ENCODE measurements at regions not wholly inside any gene's neighbourhood (a gene's known extent, or its start where the extent isn't known, plus 50 kb on each side); places are given as distances from the start of the nearest gene placed in this dataset.

DNA sequence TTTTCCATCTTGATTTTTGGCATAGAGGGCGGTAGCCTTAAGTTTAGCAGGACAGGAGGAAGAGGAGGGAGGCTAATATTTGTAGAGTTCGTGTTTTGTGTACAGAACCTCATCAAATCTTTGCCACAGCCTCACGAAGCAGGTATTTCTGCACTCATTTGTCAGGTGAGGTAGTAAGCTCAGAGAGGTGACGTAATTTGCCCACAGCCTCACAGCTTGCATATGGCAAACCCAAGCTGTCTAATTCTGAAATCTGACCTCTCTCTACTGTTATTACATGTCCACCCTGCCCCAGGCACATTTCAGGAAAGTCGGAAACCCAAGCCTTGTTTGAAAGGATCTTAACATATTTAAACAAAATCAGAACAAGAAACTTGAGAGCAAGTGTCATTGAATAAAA lies 91.1 kb upstream of the TPM1 start:
- DNase-seq, result no peak
- intact Hi-C loops (cut with micrococcal nuclease; ENCODE audit: unreplicated experiment), result no loop called here
- Mint-ChIP-seq H3K4me1 (ENCODE audit: low read depth, unreplicated experiment) (peaks cover 7% of the 10 kb centered on the region), H3K9me3 (ENCODE audit: low read depth, unreplicated experiment) (no peaks in the 10 kb centered on the region), H3K4me3 (ENCODE audit: low read depth, unreplicated experiment) (no peak overlapping the region), H3K36me3 (ENCODE audit: insufficient read depth, unreplicated experiment) (no peaks in the 10 kb centered on the region), H3K27me3 (ENCODE audit: unreplicated experiment) (peaks cover 12% of the 10 kb centered on the region), H3K27ac (ENCODE audit: unreplicated experiment) (no peak overlapping the region)
- no TSS peak for BruUV-seq (replicated peaks)
- CTCF ChIA-PET, result no interaction called here
- TF ChIP-seq CTCF (IDR thresholded peaks at IDR 0.05; ENCODE audit: unreplicated experiment), result no peak

GRCh38 chr15:62953021-62953420 lies 89.5 kb upstream of the TPM1 start:
- peaks cover 9% of the 10 kb centered on the region for H3K4me1 Mint-ChIP-seq (ENCODE audit: low read depth, unreplicated experiment)
- no peak for DNase-seq
- no peak for TF ChIP-seq CTCF (IDR thresholded peaks at IDR 0.05; ENCODE audit: unreplicated experiment)
- no peak overlapping the region for H3K27ac Mint-ChIP-seq (ENCODE audit: unreplicated experiment)
- no peaks in the 10 kb centered on the region for H3K9me3 Mint-ChIP-seq (ENCODE audit: low read depth, unreplicated experiment)
- no peak overlapping the region for H3K4me3 Mint-ChIP-seq (ENCODE audit: low read depth, unreplicated experiment)
- peaks cover 2% of the 10 kb centered on the region for H3K27me3 Mint-ChIP-seq (ENCODE audit: unreplicated experiment)
- no TSS peak for BruUV-seq (replicated peaks)
- H3K36me3 Mint-ChIP-seq (ENCODE audit: insufficient read depth, unreplicated experiment), result no peaks in the 10 kb centered on the region
- CTCF ChIA-PET, result no interaction called here
- intact Hi-C loops (cut with micrococcal nuclease; ENCODE audit: unreplicated experiment), result no loop called here

DNA sequence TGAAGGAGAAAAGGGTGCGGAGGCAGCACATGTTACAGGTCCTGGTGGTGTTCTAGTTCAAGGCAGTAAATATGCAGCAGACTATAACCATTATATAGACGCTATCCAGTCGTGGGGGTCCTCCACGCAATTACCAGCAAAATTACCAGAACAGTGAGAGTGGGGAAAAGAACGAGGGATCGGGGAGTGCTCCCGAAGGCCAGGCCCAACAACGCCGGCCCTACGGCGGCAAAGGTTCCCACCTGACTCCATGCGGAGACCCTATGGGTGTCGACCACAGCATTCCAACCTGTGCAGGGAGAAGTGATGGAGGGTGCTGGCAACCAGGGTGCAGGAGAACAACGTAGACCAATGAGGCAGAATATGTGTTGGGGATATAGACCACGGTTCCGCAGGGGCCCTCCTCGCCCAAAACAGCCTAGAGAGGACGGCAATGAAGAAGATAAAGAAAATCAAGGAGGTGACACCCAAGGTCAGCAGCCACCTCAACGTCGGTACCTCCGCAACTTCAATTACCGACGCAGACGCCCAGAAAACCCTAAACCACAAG lies 89.0 kb upstream of the TPM1 start:
- no peaks in the 10 kb centered on the region for H3K27me3 Mint-ChIP-seq (ENCODE audit: unreplicated experiment)
- BruUV-seq (replicated peaks), result no TSS peak

GRCh38 chr15:62957130-62957529 lies 85.4 kb upstream of the TPM1 start:
- Mint-ChIP-seq H3K36me3 (ENCODE audit: insufficient read depth, unreplicated experiment) (no peaks in the 10 kb centered on the region), H3K4me3 (ENCODE audit: low read depth, unreplicated experiment) (no peak overlapping the region), H3K27ac (ENCODE audit: unreplicated experiment) (no peak overlapping the region), H3K4me1 (ENCODE audit: low read depth, unreplicated experiment) (peaks cover 8% of the 10 kb centered on the region), H3K27me3 (ENCODE audit: unreplicated experiment) (no peaks in the 10 kb centered on the region), H3K9me3 (ENCODE audit: low read depth, unreplicated experiment) (no peaks in the 10 kb centered on the region)
- DNase-seq, result no peak
- no TSS peak for BruUV-seq (replicated peaks)
- intact Hi-C loops (cut with micrococcal nuclease; ENCODE audit: unreplicated experiment), result no loop called here
- TF ChIP-seq CTCF (IDR thresholded peaks at IDR 0.05; ENCODE audit: unreplicated experiment), result no peak
- CTCF ChIA-PET, result no interaction called here

More for the DNA sequence above, 89.0 kb upstream of the TPM1 start:
- no peak for DNase-seq
- Mint-ChIP-seq H3K9me3 (ENCODE audit: low read depth, unreplicated experiment) (no peaks in the 10 kb centered on the region), H3K4me3 (ENCODE audit: low read depth, unreplicated experiment) (no peak overlapping the region), H3K36me3 (ENCODE audit: insufficient read depth, unreplicated experiment) (no peaks in the 10 kb centered on the region), H3K27ac (ENCODE audit: unreplicated experiment) (no peak overlapping the region), H3K4me1 (ENCODE audit: low read depth, unreplicated experiment) (peaks cover 8% of the 10 kb centered on the region)
- intact Hi-C loops (cut with micrococcal nuclease; ENCODE audit: unreplicated experiment), result no loop called here
- TF ChIP-seq CTCF (IDR thresholded peaks at IDR 0.05; ENCODE audit: unreplicated experiment), result no peak
- CTCF ChIA-PET, result no interaction called here

Data from Calu3 (cell line).